ENCODE measurements at regions not wholly inside any gene's neighbourhood (a gene's known extent, or its start where the extent isn't known, plus 50 kb on each side); places are given as distances from the start of the nearest gene placed in this dataset.

DNA sequence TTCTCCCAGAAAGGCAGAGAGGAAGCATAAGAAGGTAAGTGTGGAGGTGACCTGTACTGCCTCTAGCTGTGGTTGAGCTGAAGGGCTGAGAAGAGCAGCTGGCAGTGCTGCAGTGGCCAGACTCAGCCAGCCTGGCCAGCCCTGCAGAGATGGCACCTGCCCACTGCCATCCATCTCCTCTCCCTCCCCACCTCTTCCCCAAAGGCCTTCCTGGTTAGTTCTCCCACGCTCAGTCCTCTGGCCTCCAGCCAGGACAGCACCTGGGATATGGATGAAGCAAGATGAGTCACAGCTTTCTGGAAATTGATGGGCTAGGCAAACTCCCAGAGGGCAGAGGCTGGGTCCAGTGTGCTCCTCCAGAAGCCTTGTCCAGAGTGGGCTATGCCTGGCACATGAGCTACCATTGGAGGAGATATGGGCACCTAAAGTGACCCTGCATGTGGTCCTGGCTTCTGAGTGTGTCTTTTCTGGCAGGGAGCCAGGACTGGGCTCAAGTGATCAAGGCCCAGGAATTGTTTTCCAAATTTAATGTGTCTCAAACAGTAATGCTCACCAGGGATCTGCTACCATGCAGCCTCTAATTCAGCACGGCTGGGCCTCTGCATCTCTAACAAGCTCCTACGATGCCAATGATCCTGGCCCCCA, 81.0 kb upstream of the CACUL1 start:
- DNase-seq (ENCODE audit: low spot score): no peak
- ATAC-seq: no peak

- ATAC-seq (no peak), DNase-seq (ENCODE audit: low spot score) (no peak)
These were observed 83.6 kb upstream of the CACUL1 start for GRCh38 chr10:118838364-118838763.

DNA sequence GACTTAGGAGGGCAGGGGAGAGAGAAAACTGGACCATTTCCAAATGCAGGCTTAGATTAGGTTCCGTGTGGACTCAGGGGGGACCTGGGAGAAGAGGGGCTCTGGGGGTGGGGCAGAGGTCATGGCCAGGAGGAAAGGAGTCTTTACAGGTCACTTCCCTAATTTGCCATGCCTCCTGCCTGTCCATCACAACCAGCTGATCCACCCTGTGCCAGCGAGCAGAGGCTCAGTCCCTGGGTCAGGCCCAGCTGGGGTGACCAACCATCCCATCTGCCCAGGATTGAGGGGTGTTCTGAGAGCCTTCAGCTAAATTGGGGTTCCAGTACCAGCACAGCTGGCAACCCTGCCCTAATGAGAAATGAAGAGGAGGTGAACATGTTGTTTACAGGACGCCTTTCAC, 84.6 kb upstream of the CACUL1 start:
- no peak for ATAC-seq

DNA sequence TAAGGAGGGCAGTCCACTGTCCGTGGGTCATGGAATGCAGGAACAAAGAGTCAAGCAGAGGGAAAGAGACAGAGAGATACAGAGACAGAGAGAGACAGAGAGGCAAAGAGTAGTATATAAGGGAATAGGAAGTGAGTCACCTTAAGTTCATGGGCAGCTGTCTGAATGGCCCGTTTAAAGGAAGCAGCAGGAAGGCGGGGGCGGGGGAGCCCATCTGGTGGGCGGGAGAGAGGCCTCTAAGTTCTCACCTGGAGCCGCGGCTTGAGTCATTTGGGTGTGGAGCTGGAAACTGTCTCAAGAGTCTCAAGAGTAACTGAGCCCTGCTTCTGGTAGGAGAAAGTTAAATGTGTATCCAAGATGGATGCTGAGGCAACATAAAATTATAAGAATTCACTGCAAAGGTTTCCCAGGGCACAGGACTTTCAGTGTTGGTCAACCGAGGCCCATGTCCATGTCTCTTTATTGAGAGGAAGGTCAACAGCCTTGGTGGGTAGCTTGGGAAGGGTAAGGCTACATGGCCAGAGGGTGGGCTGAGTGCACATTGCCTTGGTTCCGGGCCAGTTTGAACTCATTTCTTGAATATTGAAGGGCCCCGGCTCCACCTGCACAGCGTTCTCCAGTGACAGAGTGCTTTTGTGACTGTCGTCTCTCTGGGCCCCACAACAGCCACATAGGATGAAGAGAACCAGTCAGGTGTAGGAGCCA, 85.5 kb upstream of the CACUL1 start:
- no peak for DNase-seq (ENCODE audit: low spot score)
- no peak for ATAC-seq

More for the DNA sequence above, 84.6 kb upstream of the CACUL1 start:
- DNase-seq (ENCODE audit: low spot score): no peak

DNA sequence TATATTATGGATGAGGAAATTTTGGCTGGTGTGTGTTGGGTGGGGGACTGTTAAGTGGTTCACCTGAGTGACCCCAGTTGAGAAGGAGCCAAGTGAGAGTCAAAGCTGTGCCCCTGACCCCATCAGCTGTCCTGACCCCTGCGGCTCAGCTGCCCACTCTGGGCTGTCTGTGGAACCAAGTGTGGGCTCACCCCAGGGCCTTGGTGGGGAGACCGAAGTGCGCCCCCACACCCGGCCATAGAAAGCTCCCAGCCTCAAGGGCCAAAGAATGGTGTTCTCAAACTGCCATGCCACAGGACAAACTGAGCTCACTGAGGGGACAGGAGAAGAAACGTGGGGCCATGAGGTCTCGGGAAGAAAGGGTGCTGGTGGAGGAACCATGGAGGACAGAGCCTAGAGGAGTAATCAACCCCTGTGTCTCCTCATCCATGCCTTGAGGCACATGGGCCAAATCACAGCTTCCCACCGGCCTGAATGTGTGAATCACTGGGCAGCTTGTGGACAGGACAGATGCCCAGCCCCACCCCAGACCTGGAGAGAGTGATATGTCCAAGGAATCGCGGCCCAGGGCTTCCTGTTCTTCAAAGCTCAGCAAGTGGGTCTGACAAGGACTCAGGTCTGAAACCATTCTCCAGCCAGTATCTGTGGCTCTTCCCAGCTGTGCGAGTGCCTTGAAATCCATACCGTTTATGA, 86.2 kb upstream of the CACUL1 start:
- ATAC-seq: no peak

DNA sequence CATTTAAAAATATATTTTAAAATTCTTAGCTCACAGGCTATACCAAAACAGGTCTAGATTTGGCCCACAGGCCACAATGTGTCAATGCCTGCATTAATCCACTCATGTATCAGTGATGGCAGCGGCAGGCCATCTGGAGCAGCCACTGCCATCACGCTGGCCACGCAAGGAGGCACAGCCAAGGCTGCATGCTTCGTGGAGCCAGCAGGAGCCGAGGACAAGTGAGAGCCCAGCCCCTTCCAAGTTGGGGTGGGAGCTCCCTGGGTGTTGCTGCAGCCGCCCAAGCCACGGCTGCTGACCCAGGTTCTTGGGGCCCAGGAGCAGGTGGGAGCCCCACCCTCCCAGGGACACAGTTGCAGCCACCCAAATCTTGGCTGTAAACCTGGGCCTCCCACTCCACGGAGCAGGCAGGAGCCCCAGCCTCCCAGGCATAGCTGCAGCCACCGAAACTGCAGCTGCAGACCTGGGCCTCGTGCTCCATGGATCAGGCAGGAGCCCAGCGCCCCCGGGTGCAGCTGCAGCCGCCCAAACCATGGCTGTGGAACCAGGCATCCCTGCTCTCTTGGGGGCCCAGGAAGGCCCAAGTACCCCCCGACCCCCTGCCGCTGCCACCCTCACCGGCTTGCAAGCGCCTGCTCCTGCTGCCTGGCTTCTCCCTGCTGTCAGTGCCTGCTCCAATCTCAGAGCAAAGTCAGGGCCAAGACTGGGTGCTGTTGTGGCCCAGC, 87.3 kb upstream of the CACUL1 start:
- DNase-seq (ENCODE audit: low spot score) (no peak), ATAC-seq (no peak)

More for the DNA sequence above, 86.2 kb upstream of the CACUL1 start:
- no peak for DNase-seq (ENCODE audit: low spot score)

GRCh38 chr10:118842843-118843624, 88.3 kb upstream of the CACUL1 start:
- DNase-seq (ENCODE audit: low spot score) (no peak), ATAC-seq (no peak)

- DNase-seq (ENCODE audit: low spot score) (no peak), ATAC-seq (no peak)
These were observed 89.0 kb upstream of the CACUL1 start for GRCh38 chr10:118843647-118844265.

GRCh38 chr10:118844731-118845521, 90.2 kb upstream of the CACUL1 start:
- ATAC-seq (no peak), DNase-seq (ENCODE audit: low spot score) (no peak)

- no peak for ATAC-seq
- DNase-seq (ENCODE audit: low spot score): no peak
These were observed 91.0 kb upstream of the CACUL1 start for GRCh38 chr10:118845776-118846175.

- ATAC-seq: peak; percentile 71
- peak; percentile 61 for DNase-seq (ENCODE audit: low spot score)
These were observed 95.8 kb upstream of the CACUL1 start for GRCh38 chr10:118850418-118851061.

DNA sequence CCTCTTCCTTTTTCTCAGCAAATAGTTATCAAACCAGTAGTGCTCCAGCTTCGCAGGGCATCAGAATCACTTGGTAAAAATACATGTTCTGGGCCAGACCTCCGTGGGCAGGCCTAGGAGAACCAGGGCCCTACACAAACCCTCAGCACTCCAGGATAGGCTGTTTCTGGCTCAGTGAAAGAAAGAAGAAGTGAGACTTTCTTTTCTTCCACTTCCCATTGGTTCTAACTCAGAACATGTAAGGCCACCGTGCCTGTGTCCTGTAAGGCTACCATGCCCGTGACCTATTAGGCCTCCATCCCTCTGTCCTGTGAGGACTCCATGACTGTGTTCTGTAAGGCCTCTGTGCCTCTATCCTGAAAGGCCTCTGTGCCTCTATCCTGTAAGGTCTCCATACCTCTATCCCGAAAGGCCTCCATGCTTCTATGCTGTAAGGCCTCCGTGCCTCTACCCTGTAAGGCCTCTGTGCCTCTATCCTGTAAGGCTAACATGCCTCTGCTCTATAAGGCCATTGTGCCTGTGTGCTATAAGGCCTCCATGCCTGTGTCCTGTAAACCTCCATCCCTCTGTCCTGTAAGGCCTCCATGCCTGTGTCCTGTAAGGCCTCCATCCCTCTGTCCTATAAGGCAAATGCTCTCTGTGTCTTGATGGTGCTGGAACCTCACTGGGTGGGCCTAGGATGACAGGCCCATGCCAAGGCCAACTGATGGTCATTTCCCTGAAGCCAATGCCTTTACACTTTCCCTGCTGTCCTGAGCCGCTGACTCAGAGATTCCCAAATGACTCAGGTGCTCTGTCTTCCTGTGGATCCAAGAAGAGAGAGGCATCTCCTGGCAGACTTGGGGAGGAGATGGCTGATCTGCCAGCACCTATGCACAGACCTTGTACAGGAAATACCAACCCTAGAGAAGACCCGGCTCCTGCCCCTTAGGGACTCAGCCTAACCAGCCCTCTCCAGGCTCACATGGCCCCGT, 96.6 kb upstream of the CACUL1 start:
- ATAC-seq (no peak), DNase-seq (ENCODE audit: low spot score) (no peak)

DNA sequence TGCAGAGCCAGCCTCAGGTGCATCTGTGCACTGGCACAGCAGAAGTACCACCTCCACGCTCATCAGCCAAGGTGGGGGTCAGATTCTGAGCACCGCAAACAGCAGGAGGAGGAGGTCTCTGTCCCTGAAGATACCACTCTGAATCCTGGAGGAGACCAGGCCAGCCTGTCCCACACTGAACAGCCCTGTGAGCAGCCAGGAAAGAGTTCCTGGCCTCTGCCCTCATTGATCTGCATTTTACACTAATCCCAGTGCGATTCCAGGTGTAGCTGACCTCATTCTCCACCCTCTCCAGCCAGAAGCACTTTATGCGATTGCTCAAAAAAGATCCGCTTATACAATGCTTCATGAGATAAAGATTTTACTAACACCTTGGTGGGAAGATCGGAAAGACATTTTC, 99.1 kb upstream of the CACUL1 start:
- DNase-seq (ENCODE audit: low spot score): peak; percentile 57
- ATAC-seq: peak; percentile 98

DNA sequence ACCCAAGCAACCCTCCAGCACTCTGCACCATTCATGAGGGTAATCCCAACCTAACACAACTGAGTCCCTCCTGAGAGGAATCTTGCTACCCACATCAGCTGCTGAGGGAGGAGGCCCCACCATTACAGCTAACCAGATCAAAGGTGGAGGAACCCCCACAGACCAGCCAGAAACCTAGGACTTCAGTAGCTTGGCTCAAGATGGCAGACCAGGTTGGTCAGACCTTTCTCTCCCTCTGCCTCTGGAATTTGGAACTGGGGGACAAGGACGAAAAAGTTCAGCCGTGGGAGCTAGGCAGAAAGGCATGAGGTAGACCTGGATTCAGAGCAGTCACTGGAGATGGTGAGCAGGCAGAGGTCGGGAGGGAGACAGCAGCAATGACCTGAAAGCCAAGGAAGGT, 101.3 kb upstream of the CACUL1 start:
- ATAC-seq (no peak), DNase-seq (ENCODE audit: low spot score) (no peak)

DNA sequence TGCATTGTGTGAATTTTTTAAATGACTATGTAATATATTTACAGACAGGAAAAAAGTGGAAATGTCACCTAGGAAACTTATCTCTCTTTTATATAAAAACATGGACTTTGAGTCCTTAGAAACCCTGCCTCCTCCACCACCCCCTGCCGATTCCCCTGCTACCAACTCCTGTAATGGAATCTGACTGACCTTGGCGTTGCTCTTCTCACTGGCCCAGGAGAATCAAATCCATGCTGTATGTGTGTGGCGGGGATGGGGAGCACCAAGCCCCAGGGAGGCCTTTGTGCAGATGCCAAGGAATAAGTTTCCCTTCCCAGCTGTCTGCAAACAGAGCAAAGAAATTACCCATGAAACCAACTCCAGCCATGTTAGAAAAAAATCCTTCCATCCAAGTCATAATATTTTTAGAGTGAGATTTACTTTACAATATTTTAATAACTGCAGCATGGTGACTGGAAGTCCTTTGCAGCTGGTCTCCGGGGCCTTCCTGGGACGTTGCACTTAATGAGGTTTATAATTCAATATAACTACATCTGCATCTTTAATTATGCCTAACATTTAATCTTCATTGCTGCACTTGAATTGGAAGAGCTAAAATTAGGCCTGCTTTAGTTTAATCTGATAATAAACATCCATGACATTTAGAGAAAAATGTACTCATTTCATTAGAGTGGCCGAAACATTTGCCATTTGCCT, 111.4 kb upstream of the CACUL1 start:
- ATAC-seq (peak; percentile 86), DNase-seq (ENCODE audit: low spot score) (no peak)

- ATAC-seq (no peak), DNase-seq (ENCODE audit: low spot score) (no peak)
These were observed 113.0 kb upstream of the CACUL1 start for GRCh38 chr10:118867768-118868167.

- ATAC-seq: no peak
- no peak for DNase-seq (ENCODE audit: low spot score)
These were observed 113.8 kb upstream of the CACUL1 start for GRCh38 chr10:118868589-118868988.

Data from left lobe of liver (tissue), 2 donors.